ENCODE measurements at regions not wholly inside any gene's neighbourhood (a gene's known extent, or its start where the extent isn't known, plus 50 kb on each side); places are given as distances from the start of the nearest gene placed in this dataset.

DNA sequence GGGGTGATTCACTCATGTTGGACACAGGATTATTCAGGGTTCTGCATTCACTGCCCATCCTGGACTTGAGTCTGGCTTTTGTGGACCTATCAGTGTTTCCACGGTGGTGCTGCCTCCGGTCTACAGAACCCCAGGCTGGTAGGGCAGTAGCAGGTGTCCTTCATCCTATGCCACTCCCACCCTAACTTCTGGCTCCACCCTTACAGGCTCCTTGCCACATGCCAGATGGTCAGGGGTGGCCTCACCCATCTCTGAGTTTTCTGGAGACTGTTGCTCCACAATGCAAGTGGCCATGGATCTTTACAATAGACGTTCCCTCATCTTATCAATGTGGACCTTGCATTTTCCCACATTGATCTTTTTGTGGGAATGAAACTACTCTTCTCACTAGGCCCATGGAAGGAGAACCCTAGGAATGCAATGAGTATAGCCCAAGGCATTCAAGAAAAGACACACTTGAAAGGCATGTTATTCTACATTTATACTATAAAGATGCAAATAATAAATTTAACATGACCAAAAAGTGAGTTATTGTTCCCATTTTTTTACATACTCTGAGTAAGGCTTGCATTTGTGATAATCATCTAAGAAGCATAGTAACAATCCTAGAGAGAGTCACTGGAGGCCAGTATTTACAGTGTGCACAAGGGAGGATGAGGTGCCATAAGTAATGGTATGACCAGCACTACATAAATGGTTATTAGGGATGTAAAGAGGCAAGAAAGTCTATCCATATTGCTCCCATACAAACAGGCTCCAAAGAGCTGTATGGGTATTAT is 57.4 kb upstream of the ADO start:
- TF ChIP-seq, protein P1, sequence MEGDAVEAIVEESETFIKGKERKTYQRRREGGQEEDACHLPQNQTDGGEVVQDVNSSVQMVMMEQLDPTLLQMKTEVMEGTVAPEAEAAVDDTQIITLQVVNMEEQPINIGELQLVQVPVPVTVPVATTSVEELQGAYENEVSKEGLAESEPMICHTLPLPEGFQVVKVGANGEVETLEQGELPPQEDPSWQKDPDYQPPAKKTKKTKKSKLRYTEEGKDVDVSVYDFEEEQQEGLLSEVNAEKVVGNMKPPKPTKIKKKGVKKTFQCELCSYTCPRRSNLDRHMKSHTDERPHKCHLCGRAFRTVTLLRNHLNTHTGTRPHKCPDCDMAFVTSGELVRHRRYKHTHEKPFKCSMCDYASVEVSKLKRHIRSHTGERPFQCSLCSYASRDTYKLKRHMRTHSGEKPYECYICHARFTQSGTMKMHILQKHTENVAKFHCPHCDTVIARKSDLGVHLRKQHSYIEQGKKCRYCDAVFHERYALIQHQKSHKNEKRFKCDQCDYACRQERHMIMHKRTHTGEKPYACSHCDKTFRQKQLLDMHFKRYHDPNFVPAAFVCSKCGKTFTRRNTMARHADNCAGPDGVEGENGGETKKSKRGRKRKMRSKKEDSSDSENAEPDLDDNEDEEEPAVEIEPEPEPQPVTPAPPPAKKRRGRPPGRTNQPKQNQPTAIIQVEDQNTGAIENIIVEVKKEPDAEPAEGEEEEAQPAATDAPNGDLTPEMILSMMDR (IDR thresholded peaks at IDR 0.05): no peak
- TF ChIP-seq POLR2A (IDR thresholded peaks at IDR 0.05): no peak
